ENCODE measurements at regions not wholly inside any gene's neighbourhood (a gene's known extent, or its start where the extent isn't known, plus 50 kb on each side); places are given as distances from the start of the nearest gene placed in this dataset.
"Not testable (repeated sequence)": the region's sequence is repeated elsewhere in the genome, so short reads cannot be mapped to it uniquely, and the experiment has no call there.

GRCh38 chr2:216992056-216992675 lies 132.3 kb upstream of the TNP1 start:
- DNase-seq (ENCODE audit: low spot score), result no peak

- DNase-seq (ENCODE audit: low spot score), result no peak
These were observed 131.7 kb upstream of the TNP1 start for GRCh38 chr2:216991563-216991962.

DNA sequence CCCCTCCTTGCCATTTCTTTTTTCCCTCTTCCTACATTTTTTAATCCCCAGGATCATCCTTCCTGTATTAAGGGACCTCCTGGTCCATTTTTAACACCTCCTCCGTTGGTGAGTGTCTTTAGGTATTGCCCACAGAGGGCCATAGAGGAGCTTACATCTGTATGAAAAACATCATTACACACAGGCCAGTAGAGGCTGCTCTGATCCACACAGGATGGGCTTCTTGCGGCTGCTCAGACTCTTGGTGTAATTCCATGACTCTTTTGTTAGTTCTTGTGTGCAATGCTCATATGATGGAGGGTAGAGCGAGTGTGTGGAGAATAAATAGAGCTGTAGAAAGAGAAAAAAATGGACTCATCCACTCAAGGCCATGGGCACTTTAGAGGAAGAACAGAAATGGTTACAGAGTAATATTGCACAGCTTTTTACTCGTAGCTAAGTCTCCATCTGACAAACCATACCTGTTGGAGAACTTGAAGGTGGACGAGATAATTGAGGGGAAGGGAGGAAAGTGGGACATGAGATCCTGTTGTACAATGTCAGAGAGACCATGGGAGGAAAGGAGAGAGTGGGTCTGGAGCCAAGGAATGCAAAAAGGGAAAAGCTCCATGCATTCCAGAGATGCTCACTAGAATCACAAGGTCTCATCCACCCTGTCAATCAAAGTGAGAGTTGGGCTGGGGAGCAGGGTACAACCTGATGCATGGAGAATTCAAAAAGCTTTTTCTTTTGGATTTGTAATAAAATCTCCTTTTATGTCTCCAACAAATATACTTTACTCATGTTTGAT lies 129.7 kb upstream of the TNP1 start:
- no peak for DNase-seq (ENCODE audit: low spot score)

GRCh38 chr2:216987252-216987821 lies 127.5 kb upstream of the TNP1 start:
- DNase-seq (ENCODE audit: low spot score), result no peak

DNA sequence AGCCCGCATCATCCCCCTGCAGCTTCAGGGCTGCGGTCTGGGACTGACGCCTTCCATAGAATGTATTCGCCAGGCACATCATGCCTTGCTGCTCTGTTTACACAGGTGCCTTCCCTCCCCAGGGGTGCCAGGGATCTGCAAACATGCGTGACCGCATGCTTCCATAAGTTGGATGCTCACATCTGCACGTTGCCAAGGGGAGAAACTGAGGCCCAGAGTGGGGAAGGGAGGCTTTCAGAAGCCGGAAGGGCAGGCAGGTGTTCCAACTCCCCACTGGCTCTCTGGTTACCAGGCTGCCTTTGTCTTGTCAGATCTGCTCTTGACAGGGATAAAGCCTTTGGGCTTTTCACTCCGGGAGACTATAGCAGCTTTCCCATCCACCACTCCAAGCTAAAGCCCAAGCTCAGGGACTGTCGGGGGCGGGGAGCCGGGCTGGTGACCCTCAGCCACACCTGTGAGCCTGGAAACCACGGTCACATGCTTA lies 125.8 kb upstream of the TNP1 start:
- DNase-seq (ENCODE audit: low spot score), result no peak

GRCh38 chr2:216984937-216985336 lies 125.1 kb upstream of the TNP1 start:
- no peak for DNase-seq (ENCODE audit: low spot score)

- not testable (repeated sequence) for DNase-seq (ENCODE audit: low spot score)
These were observed 122.1 kb upstream of the TNP1 start for GRCh38 chr2:216981951-216982350.

DNA sequence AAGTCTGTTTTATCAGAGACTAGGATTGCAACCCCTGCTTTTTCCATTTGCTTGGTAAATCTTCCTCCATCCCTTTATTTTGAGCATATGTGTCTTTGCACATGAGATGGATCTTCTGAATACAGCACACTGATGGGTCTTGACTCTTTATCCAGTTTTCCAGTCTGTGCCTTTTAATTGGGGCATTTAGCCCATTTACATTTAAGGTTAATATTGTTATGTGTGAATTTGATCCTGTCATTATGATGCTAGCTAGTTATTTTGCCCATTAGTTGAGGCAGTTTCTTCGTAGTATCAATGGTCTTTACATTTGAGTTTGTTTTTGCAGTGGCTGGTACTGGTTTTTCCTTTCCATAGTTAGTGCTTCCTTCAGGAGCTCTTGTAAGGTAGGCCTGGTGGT lies 120.6 kb upstream of the TNP1 start:
- DNase-seq (ENCODE audit: low spot score), result not testable (repeated sequence)

DNA sequence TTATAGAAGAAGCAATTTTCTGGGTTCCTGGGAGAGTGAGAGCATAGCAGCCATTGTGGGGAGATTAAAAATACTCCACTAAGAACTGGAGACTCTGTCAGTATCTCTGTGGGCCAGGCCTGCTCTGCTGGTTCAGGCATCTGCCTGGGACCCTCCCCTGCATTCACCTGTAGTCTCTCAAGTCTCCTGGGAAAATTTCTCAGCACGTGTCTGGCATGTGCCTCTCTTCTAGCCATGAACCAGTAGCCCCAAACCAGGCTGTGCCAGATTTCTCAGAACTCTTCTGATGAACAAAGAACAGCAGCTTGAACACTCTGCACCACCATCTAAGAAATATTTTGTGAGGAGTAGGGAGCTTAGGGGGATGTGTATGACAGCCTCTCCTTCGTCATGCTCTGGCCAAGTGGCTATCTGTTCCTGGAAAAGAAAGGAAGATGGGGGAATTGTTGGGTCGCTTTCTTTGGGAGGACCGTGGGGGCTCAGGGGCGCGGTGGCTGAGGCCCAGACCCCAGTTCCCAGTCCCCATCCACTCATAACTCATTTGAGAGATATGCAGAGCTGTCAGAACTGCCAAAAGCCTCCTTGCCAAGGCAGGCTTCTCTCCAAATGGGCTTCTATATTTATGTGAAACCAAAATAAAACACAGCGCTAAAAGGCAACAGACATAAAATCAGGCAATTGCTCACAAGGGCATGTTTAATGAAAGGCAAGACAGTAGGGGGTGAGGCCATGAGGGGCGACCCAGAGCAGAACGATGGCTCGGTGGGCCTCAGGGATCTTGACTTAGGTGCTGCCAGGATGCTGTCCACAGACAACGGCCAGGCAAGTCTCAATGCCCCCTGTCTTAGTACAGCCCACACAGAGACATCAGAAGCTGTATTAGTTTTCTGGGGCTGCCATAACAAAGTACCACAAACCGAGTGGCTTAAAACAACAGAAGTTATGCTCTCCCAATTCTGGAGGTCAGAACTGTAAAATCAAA lies 114.7 kb upstream of the TNP1 start:
- DNase-seq (ENCODE audit: low spot score), result no peak

GRCh38 chr2:216971593-216971992 lies 111.7 kb upstream of the TNP1 start:
- no peak for DNase-seq (ENCODE audit: low spot score)

DNA sequence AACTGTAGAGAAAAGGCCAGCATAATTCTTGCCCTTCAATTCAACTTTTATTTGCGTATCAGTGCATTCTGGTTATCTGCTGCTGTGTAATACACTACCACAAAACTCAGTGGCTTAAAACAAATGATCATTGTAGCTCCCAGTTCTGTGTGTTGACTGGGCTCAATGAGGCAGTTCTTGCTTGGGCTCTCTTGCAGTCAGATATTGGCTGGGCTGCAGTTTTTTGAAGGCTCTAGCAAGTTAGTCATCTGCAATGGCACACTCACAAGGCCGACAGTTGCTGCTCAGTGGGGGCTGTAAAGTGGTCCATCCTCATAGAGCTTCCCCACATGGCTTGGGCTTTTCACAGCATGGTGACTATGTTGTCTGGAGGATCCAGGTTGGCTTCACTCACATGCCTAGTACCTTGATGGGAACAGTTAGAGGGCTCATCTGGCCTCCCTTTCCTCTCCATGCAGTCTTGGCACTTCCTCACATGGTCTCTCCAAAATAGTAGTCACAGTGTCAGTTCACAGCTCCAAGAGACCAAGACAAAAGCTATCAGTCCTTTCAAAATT lies 110.6 kb upstream of the TNP1 start:
- peak; percentile 84 for DNase-seq (ENCODE audit: low spot score)

- DNase-seq (ENCODE audit: low spot score), result no peak
These were observed 108.0 kb upstream of the TNP1 start for GRCh38 chr2:216967889-216968288.

DNA sequence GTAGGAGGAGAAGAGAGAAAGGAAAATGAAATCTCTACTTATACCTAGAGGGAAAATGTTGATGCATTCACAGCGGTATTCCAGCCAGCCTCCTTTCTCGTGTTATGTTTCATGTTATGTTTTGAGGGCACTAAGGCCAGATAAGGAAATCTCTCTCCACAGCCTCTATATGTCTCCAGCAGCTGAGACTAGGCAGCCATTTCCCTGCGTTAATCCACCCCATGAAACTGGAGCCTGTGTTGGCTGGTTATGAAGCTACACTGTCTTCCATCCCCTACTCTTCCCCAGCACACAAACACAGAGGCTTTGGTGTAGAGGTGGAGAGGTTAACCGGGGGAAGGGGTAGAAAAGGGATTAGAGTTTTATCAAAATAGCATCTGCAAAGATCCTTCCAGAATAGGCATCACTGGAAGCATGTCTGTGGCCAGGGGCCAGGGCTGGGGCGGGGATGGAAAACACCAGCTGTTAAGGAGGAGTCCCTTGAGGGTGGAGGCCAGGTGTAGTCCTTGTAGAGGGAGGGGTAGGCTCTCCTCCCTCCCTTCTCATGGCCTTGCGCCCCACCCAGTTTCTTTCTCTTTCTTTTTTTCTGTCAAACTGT lies 100.9 kb upstream of the TNP1 start:
- DNase-seq (ENCODE audit: low spot score), result no peak

DNA sequence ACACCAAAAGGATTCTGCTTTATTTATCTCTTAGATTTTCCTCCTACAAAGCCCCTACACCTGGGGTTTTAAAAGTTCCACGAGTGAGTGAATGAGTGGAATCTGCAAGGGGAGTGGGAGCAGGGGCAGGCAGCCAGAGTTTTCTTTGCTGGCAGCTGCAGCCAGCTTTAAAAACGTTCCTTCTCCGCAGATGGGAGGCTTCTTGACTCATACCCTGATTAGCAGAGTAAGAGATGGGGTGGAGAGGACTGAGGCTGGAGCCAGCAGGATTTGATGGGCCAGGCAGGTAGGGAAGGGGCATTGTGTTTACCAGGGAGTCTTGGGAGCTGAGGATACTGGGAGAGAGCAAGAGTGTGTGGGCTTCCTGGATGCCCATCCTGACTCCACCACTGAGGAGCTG lies 99.6 kb upstream of the TNP1 start:
- DNase-seq (ENCODE audit: low spot score), result no peak

- no peak for DNase-seq (ENCODE audit: low spot score)
These were observed 97.1 kb upstream of the TNP1 start for GRCh38 chr2:216956820-216957493.

DNA sequence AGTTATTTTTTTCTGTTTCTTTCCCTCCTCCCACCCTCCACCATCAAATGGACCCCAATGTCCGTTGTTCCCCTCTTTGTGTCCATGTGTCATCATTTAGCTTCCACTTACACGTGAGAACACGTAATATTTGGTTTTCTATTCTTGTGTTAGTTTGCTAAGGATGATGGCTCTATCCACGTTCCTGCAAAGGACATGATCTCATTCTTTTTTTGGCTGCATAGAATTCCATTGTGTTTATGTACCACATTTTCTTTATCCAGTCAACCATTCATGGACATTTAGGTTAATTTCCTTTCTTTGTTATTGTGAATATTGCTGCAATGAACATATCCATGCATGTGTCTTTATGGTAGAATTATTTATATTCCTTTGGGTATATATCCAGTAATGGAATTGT lies 91.3 kb upstream of the TNP1 start:
- DNase-seq (ENCODE audit: low spot score), result no peak

DNA sequence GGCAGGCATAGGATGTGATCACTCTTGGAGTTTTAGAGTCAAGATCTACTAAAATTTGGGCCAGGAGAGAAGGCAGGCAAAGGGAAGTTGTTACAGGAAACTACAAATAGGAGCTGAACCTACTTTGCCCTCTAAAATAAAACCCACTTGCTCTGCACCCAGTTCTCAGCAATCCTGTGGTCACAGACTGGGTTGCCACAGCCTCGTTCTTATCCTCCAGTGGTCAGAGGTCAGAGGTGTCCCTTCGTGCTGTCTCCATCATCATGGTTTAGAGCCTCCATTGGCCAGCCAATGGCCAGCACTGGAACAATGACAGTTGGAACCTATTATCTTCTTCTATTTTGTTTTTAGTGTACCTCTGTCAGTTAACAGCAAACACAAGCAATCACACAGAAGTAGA lies 90.7 kb upstream of the TNP1 start:
- no peak for DNase-seq (ENCODE audit: low spot score)

GRCh38 chr2:216949700-216950413 lies 90.0 kb upstream of the TNP1 start:
- no peak for DNase-seq (ENCODE audit: low spot score)

- DNase-seq (ENCODE audit: low spot score), result no peak
These were observed 87.2 kb upstream of the TNP1 start for GRCh38 chr2:216947055-216947454.

DNA sequence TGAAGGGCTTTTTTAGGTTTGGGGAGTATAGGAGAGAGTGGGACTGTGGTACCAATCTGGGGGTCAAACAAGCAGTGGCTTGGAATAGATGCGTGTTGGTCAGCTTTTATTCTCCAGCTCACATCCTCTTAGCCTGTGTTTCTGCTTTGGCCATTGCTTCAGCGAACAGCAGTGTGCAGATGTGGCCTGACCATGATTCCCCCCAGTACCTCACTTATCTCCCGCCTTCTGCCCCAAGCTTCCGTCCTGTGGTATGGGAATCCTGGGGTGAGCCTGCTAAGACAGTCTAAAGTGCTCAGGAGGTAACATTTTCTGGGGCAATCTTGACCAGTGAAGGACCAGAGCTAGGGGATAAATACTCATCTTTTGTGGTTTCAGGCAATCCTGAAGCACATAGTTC lies 84.9 kb upstream of the TNP1 start:
- no peak for DNase-seq (ENCODE audit: low spot score)
